AG08395 (cell line): ENCODE measurements at regions not wholly inside any gene's neighbourhood (a gene's known extent, or its start where the extent isn't known, plus 50 kb on each side); places are given as distances from the start of the nearest gene placed in this dataset.
A peak's percentile ranks its signal among the peaks of the same experiment; 100 is the strongest.
"Not testable (repeated sequence)": the region's sequence is repeated elsewhere in the genome, so short reads cannot be mapped to it uniquely, and the experiment has no call there.

ENCODE experiments used
- DNase-seq: peaks from one replicate; pipeline ENCODE4 v3.0.0; 2012; ENCODE audit warnings: mixed read lengths, low spot score

DNA sequence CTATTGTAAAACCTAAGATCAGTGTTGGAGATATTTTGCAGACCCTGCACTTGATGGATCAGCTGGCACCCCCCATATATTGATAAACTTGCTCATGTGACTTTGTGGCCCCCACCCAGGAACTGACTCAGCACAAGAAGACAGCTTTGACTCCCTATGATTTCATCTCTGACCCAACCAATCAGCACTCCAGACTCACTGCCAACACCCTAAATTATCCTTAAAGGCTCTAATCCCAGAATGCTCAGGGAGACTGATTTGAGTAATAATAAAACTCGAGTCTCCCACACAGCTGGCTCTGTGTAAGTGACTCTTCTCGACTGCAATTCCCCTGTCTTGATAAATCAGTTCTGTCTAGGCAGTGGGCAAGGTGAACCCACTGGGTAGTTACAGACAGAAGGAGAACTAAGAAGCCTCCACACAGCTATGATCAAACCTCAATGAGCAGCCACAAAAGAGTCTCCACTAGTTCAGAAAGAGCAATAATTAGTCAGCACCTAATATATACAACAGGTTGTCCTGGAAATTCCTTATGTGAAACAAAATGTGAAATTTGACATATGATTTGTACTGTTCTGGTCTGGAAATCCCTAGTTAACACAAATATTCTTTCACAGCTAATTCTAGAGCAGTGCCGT is 52.2 kb downstream of the ACTL7B start:
- no peak for DNase-seq

DNA sequence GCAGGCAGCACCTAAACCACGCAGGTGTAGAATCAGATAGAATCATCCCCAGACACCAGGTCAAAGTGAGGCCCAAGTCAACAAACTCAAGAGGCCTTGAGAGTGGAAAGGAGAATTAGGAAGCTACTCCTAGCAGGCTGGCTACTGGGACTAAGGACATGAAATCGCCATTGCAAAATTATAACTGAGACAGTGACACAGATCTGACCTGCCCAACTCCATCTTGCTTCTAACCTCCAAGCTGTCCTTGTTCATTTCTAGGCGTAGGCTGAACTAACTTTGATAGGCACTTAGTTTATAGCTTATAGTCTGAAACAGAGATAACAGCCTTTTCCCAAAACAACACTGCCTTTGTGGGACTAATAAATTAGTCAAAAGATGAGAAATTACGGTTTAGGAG is 52.8 kb downstream of the ACTL7B start:
- DNase-seq = no peak

DNA sequence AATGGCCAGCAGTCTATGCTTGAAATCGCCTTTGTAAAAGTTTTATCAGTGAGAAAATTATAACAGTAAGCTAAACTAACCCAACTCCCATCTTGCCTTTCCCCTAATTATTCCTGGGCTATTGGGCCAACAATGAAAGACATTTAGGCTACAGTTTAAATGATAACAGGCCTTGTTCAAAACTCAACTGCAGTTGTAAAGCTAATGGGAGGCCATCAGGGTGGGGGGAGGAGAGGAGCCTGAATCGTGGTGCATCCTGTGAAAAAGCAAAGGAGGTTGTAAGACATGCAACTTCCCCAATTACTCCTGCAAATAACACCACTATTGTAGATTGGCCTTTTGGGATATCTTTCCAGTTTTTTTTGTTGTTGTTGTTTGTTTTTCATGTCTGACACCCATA is 53.8 kb downstream of the ACTL7B start:
- no peak for DNase-seq

DNA sequence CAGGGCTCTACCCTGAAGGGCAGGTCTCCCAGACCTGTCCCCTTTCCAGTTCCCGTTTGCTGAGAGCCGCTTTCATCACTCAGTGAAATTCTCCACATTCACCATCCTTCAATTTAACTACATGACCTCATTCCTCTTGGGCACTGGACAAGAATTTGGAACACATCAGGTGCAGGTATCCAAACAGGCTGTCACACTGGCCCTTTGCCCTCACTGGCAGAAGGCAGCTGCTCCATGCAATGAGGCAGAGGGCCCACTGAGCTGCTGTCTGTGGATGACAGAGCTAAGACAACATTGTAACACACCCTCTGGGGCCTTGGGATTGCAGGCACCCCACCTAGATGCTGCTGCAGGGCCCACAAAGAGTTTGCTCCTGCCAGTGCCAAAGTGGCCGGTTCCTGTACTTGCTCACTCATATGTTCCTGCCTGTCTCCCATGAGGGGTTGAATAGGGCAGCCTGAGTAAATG is 55.1 kb downstream of the ACTL7B start:
- no peak for DNase-seq

DNA sequence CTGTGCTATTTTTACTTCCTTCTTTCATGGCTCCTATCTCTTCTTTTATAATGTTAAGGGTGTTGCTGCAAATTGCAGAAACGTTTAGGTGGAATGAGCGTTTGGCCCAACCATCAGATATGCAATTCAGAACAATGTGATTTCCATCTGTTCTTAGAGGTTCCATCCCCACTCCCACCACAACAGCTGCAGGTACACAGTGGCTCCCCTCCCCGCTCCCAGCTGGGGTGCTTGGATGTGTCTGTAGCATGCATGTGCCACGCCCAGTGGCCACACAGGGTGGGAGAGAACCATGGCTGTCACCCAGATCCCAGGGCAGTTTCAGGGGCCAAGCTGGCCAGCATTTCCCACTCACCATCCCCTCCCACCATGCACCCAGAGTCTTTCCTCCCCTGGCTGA is 62.2 kb downstream of the ACTL7B start:
- DNase-seq = no peak

DNA sequence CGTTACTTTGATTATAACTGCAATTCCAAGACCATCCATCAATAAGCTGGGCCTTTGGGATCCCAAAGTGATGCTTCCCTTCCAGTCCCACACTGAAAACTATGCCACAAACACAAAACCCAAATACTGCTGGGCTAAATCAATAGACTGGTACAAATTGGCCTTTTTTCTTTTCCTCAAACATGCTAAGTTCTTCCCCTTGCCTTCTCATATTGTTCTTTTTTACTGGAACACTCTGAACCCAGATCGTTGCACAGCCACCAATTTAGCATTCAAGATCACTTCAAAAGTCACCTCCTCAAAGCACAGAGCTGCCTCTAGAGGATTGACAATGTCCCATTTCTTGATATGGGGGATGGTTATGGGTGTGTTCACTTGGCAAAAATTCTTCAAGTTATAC is 66.0 kb downstream of the ACTL7B start:
- no peak for DNase-seq

DNA sequence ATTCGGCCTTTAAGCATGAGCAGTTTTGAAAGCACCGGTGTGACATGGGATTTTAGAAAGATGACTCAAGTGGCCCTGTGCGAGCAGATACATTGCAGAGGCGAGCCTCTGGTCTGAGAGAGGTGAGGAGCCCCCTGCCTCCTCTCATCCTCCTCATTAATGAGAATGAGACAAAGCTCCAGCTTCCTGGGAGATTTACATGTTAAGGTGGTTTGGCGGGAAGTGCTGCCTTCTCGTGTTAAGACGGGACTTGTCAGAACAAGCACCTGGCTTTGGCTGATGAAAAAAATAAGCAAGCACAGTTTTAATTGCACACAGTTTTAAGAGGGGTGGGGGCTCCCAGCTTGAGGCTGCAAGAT is 68.1 kb downstream of the ACTL7B start:
- no peak for DNase-seq

DNA sequence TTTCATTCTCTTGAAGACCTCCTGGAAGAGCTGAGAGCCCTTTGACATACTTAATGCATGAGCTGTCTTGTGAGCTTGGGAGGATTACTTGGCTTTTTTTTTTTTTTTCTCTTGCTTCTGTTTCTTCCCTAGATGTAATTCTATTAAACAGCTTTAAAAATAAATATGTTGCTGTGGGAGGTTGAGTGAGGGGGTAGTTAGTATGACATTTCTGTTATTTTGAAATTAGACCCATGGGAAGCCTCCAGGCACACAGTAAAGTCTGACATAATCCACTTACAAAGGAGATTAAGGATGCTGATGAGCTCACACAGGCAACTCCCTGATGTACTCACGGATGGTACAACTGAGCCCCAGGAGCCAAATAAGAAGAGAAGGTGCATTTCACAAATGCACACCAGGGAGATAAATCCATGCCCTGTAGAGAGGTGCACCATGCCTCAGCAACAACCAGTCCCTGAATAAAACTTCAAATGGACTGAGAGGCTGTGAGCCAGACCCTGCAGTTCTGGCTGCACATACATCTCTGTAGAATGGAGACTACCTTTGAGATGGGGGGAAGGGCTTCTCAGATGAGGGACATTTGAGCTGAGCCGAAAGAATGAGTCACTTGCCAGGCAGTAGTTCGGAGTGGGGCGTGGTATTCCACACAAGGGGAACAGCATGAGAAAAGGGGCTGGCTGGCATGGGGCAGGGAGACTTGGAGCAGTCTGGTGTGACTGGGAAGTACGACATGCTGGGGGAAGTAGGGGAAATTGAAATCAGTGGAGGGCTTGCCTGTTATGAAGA is 68.7 kb downstream of the ACTL7B start:
- peak; percentile 33 for DNase-seq

DNA sequence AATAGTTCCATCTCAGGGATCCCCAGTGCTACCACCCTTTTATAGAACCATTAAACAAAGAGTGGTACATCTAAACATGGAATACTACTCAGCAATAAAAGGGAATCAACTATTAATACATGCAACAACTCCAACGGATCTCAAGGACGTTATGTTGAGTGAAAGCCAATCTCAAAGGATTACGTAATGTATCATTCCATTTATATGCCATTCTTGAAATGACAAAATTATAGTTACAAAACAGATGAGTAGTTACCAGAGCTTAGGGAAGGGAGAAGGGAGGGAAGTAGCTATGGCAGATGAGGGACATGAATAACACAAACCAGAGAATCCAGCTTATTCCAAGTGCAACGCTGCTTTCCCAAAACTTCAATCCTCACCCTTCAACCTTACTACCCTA is 69.5 kb downstream of the ACTL7B start:
- no peak for DNase-seq

DNA sequence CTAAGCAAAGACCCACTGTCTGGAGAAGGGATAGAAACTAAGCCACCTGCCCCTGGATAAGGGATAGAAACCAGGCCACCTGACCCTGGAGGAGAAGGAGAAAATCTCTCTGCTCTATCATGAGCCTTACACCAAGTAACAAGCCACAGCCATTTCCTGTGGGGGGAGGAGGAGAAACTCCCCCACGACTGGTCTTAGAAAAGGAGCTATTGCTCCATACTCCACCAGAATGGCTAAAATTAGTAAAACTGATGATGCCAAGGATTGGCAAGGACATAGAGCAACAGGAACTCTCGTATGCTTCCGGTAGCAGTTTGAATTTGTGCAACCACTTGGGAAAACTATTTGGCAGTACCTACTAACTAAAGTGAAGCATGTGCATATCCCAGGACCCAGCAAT is 70.8 kb downstream of the ACTL7B start:
- DNase-seq = peak; percentile 67

DNA sequence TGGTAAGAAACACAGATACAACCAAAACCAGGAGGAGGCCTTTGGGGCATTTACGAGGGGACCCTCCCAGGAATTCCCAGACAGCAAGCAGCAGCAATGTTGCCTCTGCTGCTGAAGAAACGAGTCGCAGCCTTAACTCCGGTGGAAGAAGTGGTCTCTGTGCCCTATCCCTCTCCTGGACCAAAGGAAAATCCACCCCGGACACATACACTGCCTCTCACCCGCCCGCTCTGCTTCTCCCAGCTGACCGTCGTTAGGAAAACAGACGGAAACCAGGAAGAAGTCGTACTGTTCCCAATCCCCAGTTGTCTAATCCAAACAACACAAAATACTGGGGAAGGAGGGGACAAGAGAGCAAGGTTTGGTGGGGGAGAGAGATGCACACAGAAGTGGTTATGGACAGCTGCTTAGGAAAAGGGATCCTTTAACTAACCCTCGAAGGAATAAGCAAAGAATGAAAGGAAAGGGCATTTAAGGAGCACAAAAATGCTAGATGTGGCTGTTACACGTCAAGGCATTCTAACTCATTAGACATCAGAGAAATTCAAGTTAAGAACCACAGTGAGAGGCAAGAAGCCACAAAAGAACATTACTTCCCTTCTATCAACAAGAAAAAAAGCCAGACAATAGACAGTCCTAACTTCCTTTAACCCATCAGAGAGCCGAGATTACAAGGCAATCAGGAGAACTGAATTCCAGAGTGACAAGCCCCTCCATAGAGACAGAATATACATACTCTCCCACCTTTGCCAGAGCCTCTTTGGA is 71.9 kb downstream of the ACTL7B start:
- DNase-seq = no peak

DNA sequence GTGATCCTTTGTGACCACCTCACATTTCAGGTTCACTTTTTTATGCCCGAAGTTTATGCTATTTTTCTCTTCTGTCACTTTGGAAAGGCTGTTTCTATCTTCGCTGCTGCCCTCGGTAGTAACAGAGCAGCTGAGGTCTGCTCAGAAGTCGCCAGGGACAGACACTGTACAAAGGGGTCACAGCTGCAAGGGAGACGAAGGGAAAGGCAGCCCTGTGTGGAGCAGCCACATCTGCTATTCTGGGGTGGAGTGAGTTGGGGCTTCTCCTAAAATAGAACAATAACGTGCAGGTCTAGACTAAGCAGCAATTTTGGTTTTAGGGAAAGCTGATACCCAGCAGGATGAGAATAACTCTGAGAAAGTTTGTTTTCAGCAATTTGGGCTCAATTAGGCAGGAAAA is 72.5 kb downstream of the ACTL7B start:
- DNase-seq = no peak

DNA sequence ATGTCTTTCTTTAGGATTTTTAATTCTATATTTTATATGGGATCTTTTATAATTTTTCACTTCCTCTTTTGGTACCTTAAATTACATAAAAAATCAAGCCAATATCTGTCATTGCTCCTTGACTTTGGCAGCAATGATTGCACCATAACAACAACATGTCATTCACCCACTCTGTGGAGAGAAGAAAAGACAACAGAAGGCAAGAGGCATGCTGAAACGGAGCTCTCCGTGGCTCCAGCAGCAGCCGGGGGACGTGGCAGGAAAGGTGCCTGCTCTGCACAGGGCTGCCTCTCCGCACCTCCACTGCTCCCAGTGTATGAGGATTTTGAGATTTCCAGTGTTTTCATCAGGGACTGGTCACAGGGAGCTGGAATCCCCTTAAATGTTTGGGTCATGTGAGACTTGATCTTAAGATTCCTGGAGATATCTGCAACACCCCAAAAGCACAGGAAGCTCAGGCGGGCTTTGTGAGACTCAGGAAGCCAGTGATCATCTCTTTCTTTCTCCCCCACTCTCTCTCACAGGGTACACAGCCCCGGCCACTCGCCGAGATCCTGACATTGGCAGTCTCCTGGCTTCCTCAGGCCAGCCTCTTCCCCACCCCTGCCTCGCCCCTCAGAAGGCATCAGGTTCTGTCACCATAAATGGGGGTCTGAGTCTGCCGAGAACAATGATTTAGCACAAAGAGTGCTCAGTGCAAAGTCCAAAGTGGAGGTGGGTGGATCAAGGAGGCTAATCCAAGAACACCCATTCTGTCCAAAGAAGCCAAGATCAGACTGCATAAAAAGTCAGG is 74.6 kb downstream of the ACTL7B start:
- no peak for DNase-seq

DNA sequence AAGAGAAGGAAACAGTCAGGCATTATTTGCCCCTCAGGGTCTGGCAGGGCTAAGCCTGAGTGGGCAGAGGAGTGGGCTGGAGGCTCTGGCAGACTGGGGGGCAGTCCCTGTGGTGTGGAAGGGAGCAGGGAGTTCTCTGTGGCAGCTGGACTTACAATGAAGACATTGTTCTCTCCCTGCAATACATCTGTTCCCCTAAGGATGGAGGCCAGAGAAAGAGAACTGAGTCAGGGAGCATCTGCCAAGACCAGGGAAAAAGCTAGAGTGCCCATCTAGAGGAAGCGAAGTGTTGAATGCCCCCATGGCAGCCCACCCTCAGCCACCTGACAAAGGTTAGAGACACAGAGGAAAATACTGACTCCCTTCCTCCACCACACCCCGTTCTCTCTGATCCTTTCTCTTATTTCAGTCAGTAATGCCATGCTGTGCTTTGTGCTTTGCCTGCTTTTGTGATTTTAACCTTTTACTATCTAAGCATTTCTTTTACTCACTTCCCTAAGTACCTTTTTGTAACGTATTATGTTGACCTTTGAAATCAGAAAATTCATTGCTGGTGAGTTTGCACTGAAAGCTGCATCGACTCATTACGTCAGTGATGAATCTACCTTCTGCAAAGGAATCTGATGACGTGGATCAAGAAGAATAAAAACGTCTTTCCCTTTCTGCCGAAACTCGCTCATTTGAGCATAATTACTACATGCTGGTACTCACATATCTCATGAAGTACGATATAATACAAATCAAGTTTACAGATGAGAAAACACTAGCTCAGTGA is 76.0 kb downstream of the ACTL7B start:
- DNase-seq = no peak

DNA sequence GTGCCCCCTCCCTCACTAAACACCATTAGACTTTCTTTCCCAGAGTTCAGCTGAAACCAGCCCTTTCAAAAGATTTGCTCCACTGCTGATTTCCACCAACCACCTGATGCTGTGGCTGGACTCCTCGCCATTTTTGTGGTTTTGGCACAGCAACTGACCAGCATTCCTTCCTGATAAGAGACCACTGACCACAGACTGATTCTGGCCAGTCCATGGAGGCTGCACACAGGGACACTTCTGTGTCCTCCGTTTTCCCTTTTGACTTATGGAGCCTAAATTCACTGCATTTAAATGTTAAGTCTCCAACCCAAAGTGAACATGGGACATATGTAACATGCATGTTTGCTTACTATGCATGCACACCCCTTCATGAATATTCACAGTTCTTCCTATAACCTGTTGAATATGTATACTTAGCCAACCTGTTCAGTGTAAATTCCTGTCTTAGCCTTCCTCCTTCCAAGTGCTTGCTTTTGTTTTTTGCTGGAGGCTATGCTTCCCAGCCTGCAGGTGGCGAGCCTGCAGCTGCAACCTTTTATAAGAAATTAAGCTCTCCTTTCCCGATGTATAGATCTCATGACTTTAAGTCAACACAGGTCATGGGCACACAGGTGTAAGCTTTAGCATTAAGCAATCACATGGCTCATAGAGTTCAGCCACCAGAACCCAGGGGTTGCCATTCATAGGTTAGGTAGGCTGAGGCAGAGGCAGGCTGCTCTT is 78.7 kb downstream of the ACTL7B start:
- DNase-seq = peak; percentile 19

DNA sequence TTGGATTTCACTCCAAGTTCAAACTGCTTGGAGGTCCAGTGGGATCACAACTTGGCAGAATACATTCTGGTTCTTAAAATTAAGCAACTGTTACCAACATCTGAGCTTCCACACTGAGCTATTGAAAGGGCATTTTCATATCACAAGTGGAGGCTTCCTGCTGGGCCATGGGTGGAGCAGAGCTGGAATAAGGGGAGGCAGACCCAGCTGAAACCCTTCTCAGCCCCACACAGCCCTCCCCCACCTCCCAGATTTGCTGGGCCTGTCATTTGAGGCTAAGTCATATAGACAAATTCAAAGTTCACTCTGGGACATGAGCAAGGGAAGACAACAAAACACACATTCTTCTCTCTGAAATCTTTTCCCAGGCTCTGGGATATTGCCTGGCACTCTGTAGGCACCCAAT is 79.9 kb downstream of the ACTL7B start:
- DNase-seq = no peak

DNA sequence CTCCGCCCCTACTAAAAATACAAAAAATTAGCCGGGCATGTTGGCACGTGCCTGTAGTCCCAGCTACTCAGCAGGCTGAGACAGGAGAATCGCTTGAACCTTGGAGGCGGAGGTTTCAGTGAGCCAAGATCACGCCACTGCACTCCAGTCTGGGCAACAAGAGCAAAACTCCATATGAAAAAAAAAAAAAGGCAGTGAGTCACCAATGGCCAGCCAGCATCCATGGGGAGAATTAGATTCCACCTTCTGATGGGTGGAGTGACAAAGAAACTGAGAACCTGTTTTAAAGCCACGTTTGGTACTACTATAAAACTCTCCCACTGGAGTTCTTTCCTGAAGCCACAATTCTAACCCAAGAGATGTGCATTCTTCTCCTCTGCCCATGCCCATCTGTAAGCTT is 81.7 kb downstream of the ACTL7B start:
- DNase-seq = not testable (repeated sequence)

DNA sequence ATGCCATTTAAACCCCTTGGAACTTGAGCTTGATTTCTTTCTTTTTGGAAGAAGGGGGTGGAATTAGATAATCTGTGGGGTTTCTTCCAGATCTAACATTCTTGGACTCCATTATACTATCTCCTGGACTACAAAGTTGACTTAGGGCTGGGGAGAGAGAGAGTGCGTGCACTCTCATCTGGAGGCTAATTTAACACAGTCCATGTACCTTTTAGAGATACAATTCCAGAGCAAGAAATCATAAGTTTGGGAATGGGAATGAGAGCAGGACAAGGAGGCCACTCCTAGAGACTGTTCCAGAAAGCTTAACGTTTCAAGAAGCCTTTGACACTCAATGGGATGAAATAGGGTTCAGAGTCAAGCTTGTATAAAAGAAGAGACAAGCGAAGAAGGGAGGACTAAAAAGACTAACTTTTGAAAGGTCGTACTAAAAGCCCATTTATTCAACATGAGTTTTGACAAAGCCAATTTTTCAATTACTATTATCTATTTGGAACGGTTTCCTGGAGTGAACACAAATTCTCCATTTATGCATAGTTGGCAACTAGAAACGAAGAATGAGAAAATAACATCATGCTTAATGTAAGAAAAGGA is 83.4 kb downstream of the ACTL7B start:
- no peak for DNase-seq

DNA sequence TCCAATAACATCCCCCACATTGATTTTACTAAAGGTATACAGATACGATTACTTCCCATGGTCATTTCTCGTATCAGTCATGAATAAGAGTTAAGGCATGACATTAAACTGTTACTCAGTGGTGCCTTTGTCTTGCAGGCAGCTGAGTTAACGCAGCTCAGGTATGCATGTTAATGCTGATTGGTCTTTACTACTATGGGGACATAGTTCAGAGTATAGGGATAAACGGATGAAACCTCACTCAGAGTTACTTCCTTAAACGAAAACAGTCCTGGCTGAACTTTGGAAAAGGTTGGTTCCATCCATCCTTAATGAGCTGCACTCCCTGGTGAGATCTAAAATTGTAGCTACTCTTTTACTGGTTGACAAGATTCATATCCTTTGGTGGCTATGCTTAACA is 87.0 kb downstream of the ACTL7B start:
- DNase-seq = no peak

DNA sequence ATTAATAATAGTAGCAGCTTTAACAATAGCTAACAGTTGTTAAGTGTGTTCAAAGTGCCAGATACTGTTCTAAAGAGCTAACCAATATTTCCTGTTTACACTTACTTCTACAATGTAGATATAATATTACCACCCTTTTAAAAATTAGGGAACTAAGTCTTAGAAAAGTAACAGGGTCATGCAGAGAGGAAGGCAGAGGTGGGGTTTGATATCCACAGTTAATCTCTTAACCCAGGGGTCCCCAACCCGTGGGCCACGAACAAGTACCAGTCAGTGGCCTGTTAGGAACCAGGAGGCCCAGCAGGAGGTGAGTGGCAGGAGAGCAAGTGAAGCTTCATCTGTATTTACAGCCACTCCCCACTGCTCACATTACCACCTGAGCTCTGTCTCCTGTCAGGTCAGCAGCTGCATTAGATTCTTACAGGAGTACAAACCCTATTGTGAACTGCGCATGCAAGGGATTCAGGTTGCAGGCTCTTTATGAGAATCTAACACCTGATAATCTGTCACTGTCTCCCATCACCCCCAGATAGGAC is 89.1 kb downstream of the ACTL7B start:
- no peak for DNase-seq
